Naive thymus-derived CD8-positive, alpha-beta T cell (primary cell): ENCODE measurements at regions not wholly inside any gene's neighbourhood (a gene's known extent, or its start where the extent isn't known, plus 50 kb on each side); places are given as distances from the start of the nearest gene placed in this dataset.

Source experiments
- ATAC-seq, 2 donors: fragments of 150-1000 bp; cut with Tn5 transposase in 1 of 2; sonication (Bioruptor Pico), chemical (Tn5 transposase) in 1 of 2; 1 replicate in 1 of 2; 2 replicates in 1 of 2; pipeline ENCODE4 v1.10.0; 2021; ENCODE audit warnings: mild to moderate bottlenecking in 2 of 2, moderate library complexity in 2 of 2
- POLR2A ChIA-PET: fragments of 350-600 bp; sonication (Branson Sonifier 250); formaldehyde crosslinking; loops from one replicate; lab custom pipeline; 2021; ENCODE audit warnings: antibody characterized with exemption; lab: Charles Lee
- DNase-seq, 10 donors: peaks; one replicate each; pipeline versions ENCODE4 v3.0.0 to v3.0.0-alpha.2; 2020 to 2022
- H3K27ac Mint-ChIP-seq, 10 donors: one replicate each; pipeline ENCODE4 v1.8.0; 2020 to 2022; ENCODE audit warnings: mild to moderate bottlenecking in 10 of 10, mixed read lengths in 10 of 10, moderate library complexity in 4 of 10, inconsistent platforms in 1 of 10
- H3K27me3 Mint-ChIP-seq, 5 donors: one replicate each; pipeline ENCODE4 v1.8.0; 2021 to 2022; ENCODE audit warnings: mixed read lengths in 5 of 5
- H3K36me3 Mint-ChIP-seq, 3 donors: one replicate each; pipeline ENCODE4 v1.8.0; 2020 to 2022; ENCODE audit warnings: mixed read lengths in 3 of 3, mild to moderate bottlenecking in 2 of 3, inconsistent platforms in 1 of 3
- H3K4me1 Mint-ChIP-seq, 4 donors: one replicate each; pipeline ENCODE4 v1.8.0; 2021 to 2022; ENCODE audit warnings: mixed read lengths in 4 of 4
- H3K4me3 Mint-ChIP-seq, 10 donors: one replicate each; pipeline ENCODE4 v1.8.0; 2020 to 2022; ENCODE audit warnings: mild to moderate bottlenecking in 10 of 10, mixed read lengths in 10 of 10, moderate library complexity in 6 of 10, inconsistent platforms in 1 of 10
- H3K9me3 Mint-ChIP-seq, 9 donors: one replicate each; pipeline ENCODE4 v1.8.0; 2020 to 2022; ENCODE audit warnings: mixed read lengths in 9 of 9, mild to moderate bottlenecking in 3 of 9, inconsistent platforms in 1 of 9, moderate library complexity in 1 of 9

DNA sequence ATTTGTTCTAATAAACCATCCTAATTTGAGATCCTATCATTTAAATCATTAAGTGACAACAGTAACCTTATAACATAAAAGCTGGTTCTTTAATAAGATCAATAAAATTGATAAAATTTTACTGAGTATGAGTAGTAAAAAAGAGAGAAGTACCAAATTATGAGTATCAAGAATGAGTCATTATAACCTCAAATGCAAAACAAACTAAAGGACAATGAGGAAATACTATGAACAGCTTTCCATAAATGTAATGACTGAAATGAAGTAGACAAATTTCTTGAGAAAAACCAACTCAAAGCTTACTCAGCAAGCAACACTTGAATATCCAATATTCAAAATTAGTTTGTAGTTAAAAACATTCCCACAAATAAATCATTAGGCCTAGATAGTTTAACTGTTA lies 433.0 kb downstream of the ZEB2 start:
- Mint-ChIP-seq H3K4me3 (no peak overlapping the region), H3K36me3 (peaks cover 6 to 48% (median 18%) of the 10 kb centered on the region in 3 donors), H3K4me1 (peaks cover 0 to 2% (median 0%) of the 10 kb centered on the region in 4 donors), H3K27ac (no peak overlapping the region), H3K27me3 (no peaks in the 10 kb centered on the region), H3K9me3 (peaks cover 0 to 38% (median 9%) of the 10 kb centered on the region in 9 donors)
- POLR2A ChIA-PET: no interaction called here
- DNase-seq (no peak), ATAC-seq (no peak)

DNA sequence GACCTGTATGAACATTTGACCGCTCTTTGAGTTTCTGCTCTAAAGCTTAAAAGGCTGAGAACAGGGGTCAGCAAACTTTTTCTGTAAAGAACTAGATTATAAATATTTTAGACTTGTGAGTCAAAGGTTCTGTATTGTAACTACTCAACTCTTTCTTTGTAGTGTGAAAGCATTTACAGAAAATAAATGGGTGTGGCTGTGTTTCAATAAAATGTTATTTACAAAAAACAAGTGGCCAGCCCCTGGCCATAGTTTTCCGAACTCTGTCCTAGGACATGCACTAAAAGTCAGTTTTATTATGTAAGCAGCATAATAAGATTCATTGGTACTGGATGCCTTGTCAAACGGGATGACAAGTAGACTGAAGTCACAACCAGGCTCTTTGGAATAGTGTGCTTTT lies 434.9 kb downstream of the ZEB2 start:
- Mint-ChIP-seq H3K4me1 (peaks cover 0 to 2% (median 0%) of the 10 kb centered on the region in 4 donors), H3K36me3 (peaks cover 8 to 35% (median 9%) of the 10 kb centered on the region in 3 donors), H3K4me3 (no peak overlapping the region), H3K27ac (no peak overlapping the region), H3K27me3 (no peaks in the 10 kb centered on the region), H3K9me3 (peaks cover 0 to 23% (median 3%) of the 10 kb centered on the region in 9 donors)
- DNase-seq: no peak
- ATAC-seq: no peak
- POLR2A ChIA-PET: no interaction called here

DNA sequence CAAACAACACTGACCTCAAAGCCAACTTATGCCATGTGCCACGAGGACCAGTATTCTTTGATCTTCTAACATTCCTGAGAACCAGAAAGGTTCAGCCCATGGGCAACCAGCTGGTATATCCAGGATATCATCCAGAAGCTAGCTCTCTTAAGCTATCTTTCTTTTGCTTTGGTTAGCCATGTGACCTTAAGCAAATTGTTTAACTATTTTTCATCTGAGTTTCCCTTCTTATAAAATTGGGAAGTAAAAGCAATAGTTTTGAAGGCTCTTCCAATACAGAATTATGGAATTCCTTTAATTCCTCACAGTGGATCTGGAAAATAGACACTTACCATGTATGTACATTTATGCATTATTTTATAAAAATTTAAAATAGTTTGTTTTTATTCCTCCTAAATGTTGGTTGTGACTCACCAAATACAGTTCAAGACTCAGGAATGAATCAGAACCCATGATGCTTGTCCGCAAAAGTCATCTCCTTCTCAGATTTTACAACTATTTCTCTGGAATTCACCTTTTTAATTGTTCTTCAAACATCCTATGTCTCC lies 435.7 kb downstream of the ZEB2 start:
- DNase-seq: no peak
- ATAC-seq: no peak
- H3K4me3 Mint-ChIP-seq: no peak overlapping the region
- peaks cover 3 to 28% (median 8%) of the 10 kb centered on the region in 3 donors for H3K36me3 Mint-ChIP-seq
- peaks cover 0 to 2% (median 0%) of the 10 kb centered on the region in 4 donors for H3K4me1 Mint-ChIP-seq
- POLR2A ChIA-PET: no interaction called here
- no peaks in the 10 kb centered on the region for H3K27me3 Mint-ChIP-seq
- H3K9me3 Mint-ChIP-seq: peaks cover 0 to 17% (median 0%) of the 10 kb centered on the region in 9 donors
- H3K27ac Mint-ChIP-seq: no peak overlapping the region

- Mint-ChIP-seq H3K27me3 (no peaks in the 10 kb centered on the region), H3K4me3 (no peak overlapping the region), H3K36me3 (peaks cover 0 to 20% (median 8%) of the 10 kb centered on the region in 3 donors), H3K4me1 (peaks cover 0 to 2% (median 0%) of the 10 kb centered on the region in 4 donors), H3K9me3 (peaks cover 0 to 8% (median 0%) of the 10 kb centered on the region in 9 donors), H3K27ac (no peak overlapping the region)
- ATAC-seq: no peak
- no peak for DNase-seq
- POLR2A ChIA-PET: no interaction called here
Observed at GRCh38 chr2:144083211-144083610, 436.7 kb downstream of the ZEB2 start.

DNA sequence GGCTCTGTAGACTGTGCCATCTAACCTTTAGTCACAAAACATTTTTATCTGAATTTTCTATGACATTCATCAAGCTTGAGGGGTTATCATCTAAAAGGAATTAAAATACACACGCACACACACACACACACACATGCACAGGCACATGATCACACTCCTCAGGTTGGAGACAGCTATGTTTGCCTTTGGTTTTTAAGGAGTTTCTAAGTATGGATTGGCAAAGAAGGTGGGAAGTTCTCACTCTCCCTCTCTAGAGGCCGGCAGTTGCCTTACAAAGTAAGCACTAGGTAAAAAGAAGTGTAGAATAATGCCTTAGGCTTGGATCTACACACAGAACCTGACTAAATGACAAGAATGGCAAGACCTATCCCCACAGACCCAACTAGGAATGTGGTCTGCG lies 437.1 kb downstream of the ZEB2 start:
- H3K27me3 Mint-ChIP-seq: no peaks in the 10 kb centered on the region
- POLR2A ChIA-PET: no interaction called here
- peaks cover 0 to 2% (median 0%) of the 10 kb centered on the region in 4 donors for H3K4me1 Mint-ChIP-seq
- DNase-seq: no peak
- H3K36me3 Mint-ChIP-seq: peaks cover 0 to 16% (median 8%) of the 10 kb centered on the region in 3 donors
- ATAC-seq: no peak
- no peak overlapping the region for H3K27ac Mint-ChIP-seq
- H3K4me3 Mint-ChIP-seq: no peak overlapping the region
- peaks cover 0 to 3% (median 0%) of the 10 kb centered on the region in 9 donors for H3K9me3 Mint-ChIP-seq

DNA sequence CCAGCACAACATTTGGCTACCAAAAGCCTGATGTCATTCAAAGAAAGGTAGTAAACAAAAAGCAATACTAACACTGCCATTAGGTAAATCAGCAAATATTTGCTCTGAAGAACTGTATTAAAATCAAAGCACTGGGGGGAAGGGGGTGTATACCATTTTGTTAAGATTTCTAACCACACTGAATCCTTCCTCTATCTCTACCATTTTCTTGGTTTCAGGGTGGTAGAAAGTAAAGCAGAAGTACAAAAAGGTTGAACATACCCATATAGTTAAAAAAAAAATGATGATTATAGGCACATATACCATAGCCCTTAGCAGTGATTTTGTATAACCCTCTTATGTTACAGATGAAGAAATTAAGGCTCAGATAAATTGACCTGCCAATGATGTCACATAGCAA lies 437.6 kb downstream of the ZEB2 start:
- Mint-ChIP-seq H3K27ac (no peak overlapping the region), H3K36me3 (peaks cover 0 to 11% (median 8%) of the 10 kb centered on the region in 3 donors), H3K4me1 (peaks cover 0 to 1% (median 0%) of the 10 kb centered on the region in 4 donors), H3K4me3 (no peak overlapping the region), H3K9me3 (no peaks in the 10 kb centered on the region), H3K27me3 (no peaks in the 10 kb centered on the region)
- no peak for DNase-seq
- POLR2A ChIA-PET: no interaction called here
- ATAC-seq: no peak

GRCh38 chr2:144081272-144081671 lies 438.6 kb downstream of the ZEB2 start:
- H3K27me3 Mint-ChIP-seq: no peaks in the 10 kb centered on the region
- ATAC-seq (no peak), DNase-seq (no peak)
- H3K4me1 Mint-ChIP-seq: no peaks in the 10 kb centered on the region
- POLR2A ChIA-PET: no interaction called here
- peaks cover 0 to 11% (median 8%) of the 10 kb centered on the region in 3 donors for H3K36me3 Mint-ChIP-seq
- no peaks in the 10 kb centered on the region for H3K9me3 Mint-ChIP-seq
- no peak overlapping the region for H3K4me3 Mint-ChIP-seq
- H3K27ac Mint-ChIP-seq: no peak overlapping the region

DNA sequence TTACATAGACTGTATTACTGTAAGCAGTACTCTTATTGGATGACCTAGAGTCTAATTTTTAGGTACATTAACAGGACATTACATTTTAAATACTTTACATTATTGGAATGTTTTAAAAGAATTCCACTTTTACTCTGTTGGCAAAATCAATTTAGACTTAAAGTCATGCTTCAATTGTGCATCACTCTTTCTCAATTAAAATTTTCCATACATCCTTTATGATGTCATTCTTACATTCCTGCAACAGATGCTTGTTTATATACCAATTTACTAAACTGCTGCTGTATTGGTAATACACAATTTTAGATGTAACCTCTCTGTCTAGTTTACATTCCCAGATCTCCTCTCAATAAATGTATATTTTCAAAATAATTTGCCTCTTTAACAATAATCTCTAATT lies 440.1 kb downstream of the ZEB2 start:
- ATAC-seq: no peak
- no peak for DNase-seq
- POLR2A ChIA-PET: no interaction called here
- peaks cover 0 to 8% (median 7%) of the 10 kb centered on the region in 3 donors for H3K36me3 Mint-ChIP-seq
- H3K27me3 Mint-ChIP-seq: no peaks in the 10 kb centered on the region
- H3K4me1 Mint-ChIP-seq: no peaks in the 10 kb centered on the region
- H3K9me3 Mint-ChIP-seq: no peaks in the 10 kb centered on the region
- no peak overlapping the region for H3K27ac Mint-ChIP-seq
- no peak overlapping the region for H3K4me3 Mint-ChIP-seq

GRCh38 chr2:144078802-144079724 lies 440.9 kb downstream of the ZEB2 start:
- Mint-ChIP-seq H3K27me3 (no peaks in the 10 kb centered on the region), H3K9me3 (no peaks in the 10 kb centered on the region), H3K36me3 (peaks cover 0 to 8% (median 5%) of the 10 kb centered on the region in 3 donors), H3K4me3 (no peak overlapping the region), H3K27ac (no peak overlapping the region), H3K4me1 (no peaks in the 10 kb centered on the region)
- POLR2A ChIA-PET: no interaction called here
- DNase-seq (no peak), ATAC-seq (no peak)

DNA sequence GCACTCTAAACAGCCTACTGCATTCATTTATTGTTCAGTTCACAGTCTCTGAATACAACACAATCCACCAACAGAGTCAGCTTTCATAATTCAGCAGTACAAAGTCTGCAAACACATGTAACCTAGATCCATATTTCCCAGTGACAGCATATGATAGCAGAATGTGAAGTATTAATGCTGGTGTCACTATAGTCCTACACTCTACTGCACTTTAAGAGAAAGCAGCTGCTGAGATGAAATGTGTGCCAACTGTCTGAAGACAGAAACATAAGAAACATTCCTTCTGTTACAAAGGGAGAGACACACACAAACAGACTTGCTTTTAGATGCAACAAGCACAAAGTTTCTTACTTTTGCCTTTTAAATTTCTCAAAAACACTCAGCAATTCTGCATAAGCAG lies 441.8 kb downstream of the ZEB2 start:
- no peak overlapping the region for H3K4me3 Mint-ChIP-seq
- H3K9me3 Mint-ChIP-seq: no peaks in the 10 kb centered on the region
- peaks cover 0 to 4% (median 3%) of the 10 kb centered on the region in 3 donors for H3K36me3 Mint-ChIP-seq
- no peaks in the 10 kb centered on the region for H3K27me3 Mint-ChIP-seq
- DNase-seq (no peak), ATAC-seq (no peak)
- H3K4me1 Mint-ChIP-seq: no peaks in the 10 kb centered on the region
- no peak overlapping the region for H3K27ac Mint-ChIP-seq
- POLR2A ChIA-PET: no interaction called here

- no peak overlapping the region for H3K27ac Mint-ChIP-seq
- H3K9me3 Mint-ChIP-seq: no peaks in the 10 kb centered on the region
- no peak for DNase-seq
- no peaks in the 10 kb centered on the region for H3K4me1 Mint-ChIP-seq
- POLR2A ChIA-PET: no interaction called here
- no peak overlapping the region for H3K4me3 Mint-ChIP-seq
- no peak for ATAC-seq
- peaks cover 0 to 6% (median 0%) of the 10 kb centered on the region in 3 donors for H3K36me3 Mint-ChIP-seq
- no peaks in the 10 kb centered on the region for H3K27me3 Mint-ChIP-seq
Observed at GRCh38 chr2:144074450-144074849, 445.5 kb downstream of the ZEB2 start.

- Mint-ChIP-seq H3K4me1 (no peaks in the 10 kb centered on the region), H3K9me3 (no peaks in the 10 kb centered on the region), H3K27ac (no peak overlapping the region), H3K27me3 (no peaks in the 10 kb centered on the region), H3K4me3 (no peak overlapping the region), H3K36me3 (peaks cover 0 to 11% (median 0%) of the 10 kb centered on the region in 3 donors)
- no peak for DNase-seq
- no peak for ATAC-seq
- POLR2A ChIA-PET: no interaction called here
Observed at GRCh38 chr2:144071461-144071860, 448.5 kb downstream of the ZEB2 start.

- Mint-ChIP-seq H3K36me3 (peaks cover 0 to 12% (median 0%) of the 10 kb centered on the region in 3 donors), H3K4me3 (no peak overlapping the region), H3K27ac (no peak overlapping the region), H3K9me3 (no peaks in the 10 kb centered on the region), H3K27me3 (no peaks in the 10 kb centered on the region), H3K4me1 (no peaks in the 10 kb centered on the region)
- DNase-seq (no peak), ATAC-seq (no peak)
- POLR2A ChIA-PET: no interaction called here
Observed at GRCh38 chr2:144067506-144067905, 452.4 kb downstream of the ZEB2 start.
